ENCODE measurements at regions not wholly inside any gene's neighbourhood (a gene's known extent, or its start where the extent isn't known, plus 50 kb on each side); places are given as distances from the start of the nearest gene placed in this dataset.

DNA sequence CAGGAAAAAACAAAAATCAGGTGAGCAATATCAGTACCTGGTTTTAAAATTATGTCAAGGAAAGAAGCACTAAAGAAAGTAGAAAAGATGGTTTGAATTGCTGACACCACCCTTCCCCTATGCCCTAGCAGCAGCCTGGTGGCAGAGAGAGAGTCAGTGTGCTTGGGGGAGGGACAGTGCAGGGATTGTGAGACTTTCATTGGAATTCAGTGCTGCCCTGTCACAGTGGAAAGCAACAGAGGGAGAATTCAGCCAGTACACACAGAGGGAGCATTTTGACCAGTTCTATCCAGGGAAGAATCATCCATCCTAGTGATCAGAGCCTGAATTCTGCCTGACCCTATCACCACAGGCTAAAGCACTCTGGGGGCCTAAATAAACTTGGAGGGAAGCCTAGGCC lies 222.4 kb upstream of the PCDH17 start:
- Histone ChIP-seq H3K36me3 (ENCODE audit: insufficient read depth, low read length) (no peaks in the 10 kb centered on the region), H3K9ac (ENCODE audit: insufficient read length) (no peak overlapping the region), H3K9me3 (ENCODE audit: low read depth, low read length) (no peaks in the 10 kb centered on the region), H3K4me3 (no peak overlapping the region), H3K27ac (no peak overlapping the region)
- no peak for DNase-seq (ENCODE audit: low read depth, low spot score)
- no peak for TF ChIP-seq POLR2AphosphoS5 (IDR thresholded peaks at IDR 0.05; ENCODE audit: borderline replicate concordance, low read depth, low read length)

DNA sequence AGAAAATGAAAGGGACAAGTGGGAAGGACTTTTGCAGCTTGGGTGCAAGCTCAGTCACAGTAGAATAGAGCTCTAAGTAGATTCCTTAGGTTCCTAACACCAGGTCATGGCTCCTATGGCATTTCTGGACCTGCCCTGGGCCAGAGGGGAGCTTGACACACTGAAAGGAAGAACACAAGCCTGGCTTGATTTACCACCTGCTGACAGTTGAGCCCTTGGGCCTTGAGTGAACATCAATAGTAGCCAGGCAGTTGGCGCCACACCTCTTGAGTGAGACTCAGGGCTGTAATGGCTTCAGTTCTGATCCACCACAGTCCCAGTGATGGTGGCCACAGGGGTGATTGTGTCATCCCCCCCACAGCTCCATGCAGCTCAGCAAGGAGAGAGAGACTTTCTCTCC lies 221.9 kb upstream of the PCDH17 start:
- no peak overlapping the region for H3K27ac ChIP-seq
- TF ChIP-seq EZH2 (IDR thresholded peaks at IDR 0.05) (no peak), FOXP2 (optimal IDR thresholded peaks at IDR 0.05; ENCODE audit: control extremely low read depth, extremely low read length, insufficient read depth) (no peak), POLR2AphosphoS5 (IDR thresholded peaks at IDR 0.05; ENCODE audit: borderline replicate concordance, low read depth, low read length) (no peak)
- DNase-seq (ENCODE audit: low read depth, low spot score): no peak
- no peak overlapping the region for H3K4me3 ChIP-seq
- no peaks in the 10 kb centered on the region for H3K9me3 ChIP-seq (ENCODE audit: low read depth, low read length)
- H3K36me3 ChIP-seq (ENCODE audit: insufficient read depth, low read length): no peaks in the 10 kb centered on the region
- no peak overlapping the region for H3K9ac ChIP-seq (ENCODE audit: insufficient read length)

DNA sequence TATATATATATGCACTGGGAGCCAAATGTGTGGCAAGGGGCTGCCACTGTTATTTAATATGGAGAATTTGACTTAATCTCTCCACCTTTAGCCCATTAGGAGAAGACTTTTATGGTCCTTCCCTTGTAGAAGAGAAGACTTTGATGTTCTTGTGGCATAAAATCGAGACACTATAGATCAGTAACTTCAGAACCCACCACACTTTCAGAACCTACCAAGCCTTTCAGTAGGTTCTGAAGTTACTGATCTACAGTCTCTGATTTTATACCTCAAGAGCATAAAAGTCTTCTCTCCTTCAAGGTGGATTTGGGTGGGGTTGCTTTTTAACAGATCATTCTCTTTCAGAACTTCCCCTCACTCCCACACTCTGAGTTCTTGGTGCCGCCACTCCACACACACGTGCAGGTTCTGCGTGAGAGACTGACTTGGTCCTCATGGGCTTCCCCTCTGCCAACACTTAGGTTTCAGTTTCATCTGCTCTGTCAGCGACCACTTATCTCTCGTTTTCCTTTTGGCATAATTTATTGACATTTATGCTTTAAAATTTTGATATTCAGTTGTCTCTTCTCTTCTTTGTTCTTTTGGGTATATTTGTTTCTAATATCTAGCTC lies 213.4 kb upstream of the PCDH17 start:
- Histone ChIP-seq H3K9ac (ENCODE audit: insufficient read length) (no peak overlapping the region), H3K4me3 (no peak overlapping the region), H3K27ac (no peak overlapping the region), H3K9me3 (ENCODE audit: low read depth, low read length) (no peaks in the 10 kb centered on the region), H3K36me3 (ENCODE audit: insufficient read depth, low read length) (no peaks in the 10 kb centered on the region)
- TF ChIP-seq FOXP2 (optimal IDR thresholded peaks at IDR 0.05; ENCODE audit: control extremely low read depth, extremely low read length, insufficient read depth): no peak
- TF ChIP-seq EZH2 (IDR thresholded peaks at IDR 0.05): no peak
- no peak for TF ChIP-seq POLR2AphosphoS5 (IDR thresholded peaks at IDR 0.05; ENCODE audit: borderline replicate concordance, low read depth, low read length)
- no peak for DNase-seq (ENCODE audit: low read depth, low spot score)

DNA sequence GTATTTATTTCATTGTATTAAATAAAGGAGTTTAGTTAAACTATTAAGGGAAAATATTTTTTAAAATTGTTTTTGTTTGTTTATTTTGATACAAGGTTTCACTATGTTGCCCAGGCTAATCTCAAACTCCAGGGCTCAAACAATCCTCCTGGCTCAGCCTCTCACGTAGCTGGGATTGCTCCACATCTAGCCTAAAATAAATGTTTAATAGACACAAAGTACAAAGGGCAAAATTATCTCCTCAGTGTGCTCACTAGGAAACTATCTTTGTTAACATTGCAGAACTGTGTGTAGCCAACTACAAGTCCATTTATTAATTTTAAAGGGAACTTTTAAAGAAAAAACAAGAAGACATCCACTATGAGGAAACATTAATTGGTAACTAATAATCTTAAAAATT lies 207.2 kb upstream of the PCDH17 start:
- no peaks in the 10 kb centered on the region for H3K9me3 ChIP-seq (ENCODE audit: low read depth, low read length)
- H3K9ac ChIP-seq (ENCODE audit: insufficient read length): no peak overlapping the region
- no peak overlapping the region for H3K27ac ChIP-seq
- DNase-seq (ENCODE audit: low read depth, low spot score): no peak
- H3K4me3 ChIP-seq: no peak overlapping the region
- H3K36me3 ChIP-seq (ENCODE audit: insufficient read depth, low read length): no peaks in the 10 kb centered on the region
- TF ChIP-seq FOXP2 (optimal IDR thresholded peaks at IDR 0.05; ENCODE audit: control extremely low read depth, extremely low read length, insufficient read depth) (no peak), EZH2 (IDR thresholded peaks at IDR 0.05) (no peak)

DNA sequence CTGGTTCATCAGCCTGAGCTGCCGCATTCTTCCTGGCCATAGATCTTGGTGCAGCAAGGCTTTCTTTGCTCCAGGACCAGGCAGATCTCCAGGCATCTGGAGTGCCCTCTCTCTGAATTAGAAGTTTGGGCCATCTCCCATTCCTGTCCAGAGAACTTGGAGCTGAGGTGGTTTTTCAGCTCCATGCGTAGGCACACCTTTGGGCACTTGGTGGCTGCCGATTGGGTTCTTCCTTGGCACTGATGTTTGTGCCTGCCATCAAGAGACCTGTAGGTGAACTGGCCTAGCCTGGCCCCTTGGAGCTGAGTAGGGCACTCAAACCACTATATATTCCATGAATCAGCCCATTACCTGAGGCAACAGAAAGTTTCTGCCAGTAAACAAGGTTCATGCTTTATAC lies 206.0 kb upstream of the PCDH17 start:
- TF ChIP-seq POLR2AphosphoS5 (IDR thresholded peaks at IDR 0.05; ENCODE audit: borderline replicate concordance, low read depth, low read length): no peak
- no peak for TF ChIP-seq FOXP2 (optimal IDR thresholded peaks at IDR 0.05; ENCODE audit: control extremely low read depth, extremely low read length, insufficient read depth)
- TF ChIP-seq EZH2 (IDR thresholded peaks at IDR 0.05): no peak
- DNase-seq (ENCODE audit: low read depth, low spot score): no peak
- no peak overlapping the region for H3K27ac ChIP-seq
- no peaks in the 10 kb centered on the region for H3K9me3 ChIP-seq (ENCODE audit: low read depth, low read length)
- H3K36me3 ChIP-seq (ENCODE audit: insufficient read depth, low read length): no peaks in the 10 kb centered on the region
- no peak overlapping the region for H3K4me3 ChIP-seq
- no peak overlapping the region for H3K9ac ChIP-seq (ENCODE audit: insufficient read length)

DNA sequence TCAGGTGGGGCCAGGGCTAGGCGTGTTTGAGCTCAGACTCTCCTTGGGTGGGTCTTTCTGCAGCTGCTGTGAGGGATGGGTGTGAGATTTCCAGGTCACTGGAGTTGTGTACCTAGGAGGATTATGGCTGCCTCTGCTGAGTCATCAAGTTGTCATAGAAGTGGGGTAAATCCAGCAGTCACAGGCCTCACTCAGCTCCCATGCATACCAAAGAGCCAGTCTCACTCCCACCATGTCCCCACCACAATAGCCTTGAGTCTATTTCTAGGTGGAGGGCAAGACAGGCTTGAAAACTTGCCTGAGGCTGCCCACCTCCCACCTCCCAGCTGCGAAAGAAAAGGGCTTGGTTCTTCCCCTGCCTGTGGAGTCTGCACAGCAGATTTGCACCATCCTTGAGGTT lies 194.0 kb upstream of the PCDH17 start:
- H3K36me3 ChIP-seq (ENCODE audit: insufficient read depth, low read length): no peaks in the 10 kb centered on the region
- DNase-seq (ENCODE audit: low read depth, low spot score): no peak
- H3K9ac ChIP-seq (ENCODE audit: insufficient read length): no peak overlapping the region
- TF ChIP-seq POLR2AphosphoS5 (IDR thresholded peaks at IDR 0.05; ENCODE audit: borderline replicate concordance, low read depth, low read length) (no peak), FOXP2 (optimal IDR thresholded peaks at IDR 0.05; ENCODE audit: control extremely low read depth, extremely low read length, insufficient read depth) (no peak), EZH2 (IDR thresholded peaks at IDR 0.05) (no peak)
- no peak overlapping the region for H3K4me3 ChIP-seq
- H3K9me3 ChIP-seq (ENCODE audit: low read depth, low read length): no peaks in the 10 kb centered on the region
- no peak overlapping the region for H3K27ac ChIP-seq

DNA sequence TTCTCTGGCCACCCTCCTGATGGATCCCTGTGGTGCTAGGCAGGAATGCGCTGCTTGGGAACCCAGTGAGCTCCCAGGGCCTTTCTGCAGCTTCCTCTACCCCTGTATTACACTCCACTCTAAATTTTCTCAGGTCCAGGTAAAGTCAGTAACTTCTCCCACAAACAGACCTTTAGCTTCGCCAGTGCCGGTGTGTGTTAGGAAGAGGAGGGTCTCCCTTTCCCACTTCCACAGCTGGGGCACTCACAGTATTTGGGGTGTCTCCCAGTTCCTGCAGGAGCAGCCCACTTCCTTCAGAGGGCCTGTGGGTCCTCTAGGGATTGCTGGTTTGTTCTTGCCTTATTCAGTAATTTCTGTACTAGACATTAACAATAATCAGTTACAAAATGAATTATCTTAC lies 193.5 kb upstream of the PCDH17 start:
- Histone ChIP-seq H3K4me3 (no peak overlapping the region), H3K27ac (no peak overlapping the region), H3K36me3 (ENCODE audit: insufficient read depth, low read length) (no peaks in the 10 kb centered on the region), H3K9me3 (ENCODE audit: low read depth, low read length) (no peaks in the 10 kb centered on the region), H3K9ac (ENCODE audit: insufficient read length) (no peak overlapping the region)
- DNase-seq (ENCODE audit: low read depth, low spot score): no peak
- no peak for TF ChIP-seq POLR2AphosphoS5 (IDR thresholded peaks at IDR 0.05; ENCODE audit: borderline replicate concordance, low read depth, low read length)
- TF ChIP-seq FOXP2 (optimal IDR thresholded peaks at IDR 0.05; ENCODE audit: control extremely low read depth, extremely low read length, insufficient read depth): no peak
- TF ChIP-seq EZH2 (IDR thresholded peaks at IDR 0.05): no peak

DNA sequence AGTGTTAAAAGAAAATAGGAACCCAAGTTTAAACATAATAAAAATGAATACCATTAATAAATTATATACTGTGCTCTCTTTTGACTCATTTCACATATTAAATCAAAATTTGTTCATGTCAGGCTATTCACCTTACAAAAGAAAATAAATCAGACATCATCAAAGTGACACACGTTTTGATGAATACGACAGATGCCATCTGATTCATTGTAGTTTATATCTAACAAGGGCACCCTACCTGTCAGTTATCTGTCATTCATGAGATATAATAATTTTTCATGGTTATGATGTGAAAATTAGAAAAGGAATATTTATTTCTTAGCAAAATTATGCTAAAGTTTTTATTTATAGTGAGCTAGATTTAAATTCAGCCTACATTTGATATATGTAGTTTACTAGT lies 188.1 kb upstream of the PCDH17 start:
- H3K9ac ChIP-seq (ENCODE audit: insufficient read length): no peak overlapping the region
- no peaks in the 10 kb centered on the region for H3K36me3 ChIP-seq (ENCODE audit: insufficient read depth, low read length)
- H3K9me3 ChIP-seq (ENCODE audit: low read depth, low read length): no peaks in the 10 kb centered on the region
- H3K4me3 ChIP-seq: no peak overlapping the region
- H3K27ac ChIP-seq: no peak overlapping the region
- no peak for DNase-seq (ENCODE audit: low read depth, low spot score)
- TF ChIP-seq FOXP2 (optimal IDR thresholded peaks at IDR 0.05; ENCODE audit: control extremely low read depth, extremely low read length, insufficient read depth): no peak

DNA sequence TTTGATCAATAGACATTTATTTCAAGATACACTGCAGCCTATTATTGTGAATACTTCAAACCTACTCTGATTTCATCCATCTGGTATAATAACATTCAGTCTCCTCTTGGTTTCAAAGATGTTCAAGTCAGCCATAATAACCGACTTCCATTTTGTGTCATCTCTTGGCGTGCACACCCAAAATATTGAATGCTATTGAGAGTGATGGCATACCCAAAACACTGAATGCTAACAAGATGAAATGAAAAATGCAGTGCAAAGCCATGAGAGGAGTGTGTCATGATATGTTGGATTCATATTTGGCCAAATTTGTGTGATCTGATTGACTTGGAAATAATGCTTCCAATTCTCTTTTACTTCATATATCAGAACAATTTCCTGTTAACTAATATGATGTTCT lies 181.2 kb upstream of the PCDH17 start:
- H3K36me3 ChIP-seq (ENCODE audit: insufficient read depth, low read length): no peaks in the 10 kb centered on the region
- TF ChIP-seq EZH2 (IDR thresholded peaks at IDR 0.05) (no peak), FOXP2 (optimal IDR thresholded peaks at IDR 0.05; ENCODE audit: control extremely low read depth, extremely low read length, insufficient read depth) (no peak), POLR2AphosphoS5 (IDR thresholded peaks at IDR 0.05; ENCODE audit: borderline replicate concordance, low read depth, low read length) (no peak)
- no peak overlapping the region for H3K4me3 ChIP-seq
- no peak for DNase-seq (ENCODE audit: low read depth, low spot score)
- H3K9me3 ChIP-seq (ENCODE audit: low read depth, low read length): no peaks in the 10 kb centered on the region
- H3K9ac ChIP-seq (ENCODE audit: insufficient read length): no peak overlapping the region
- no peak overlapping the region for H3K27ac ChIP-seq
